OCI-LY1 (cell line): ENCODE measurements at regions not wholly inside any gene's neighbourhood (a gene's known extent, or its start where the extent isn't known, plus 50 kb on each side); places are given as distances from the start of the nearest gene placed in this dataset.

Source experiments
- H2AFZ ChIP-seq: fragments of 200-600 bp; sonication (generic), shearing (Covaris generic); 2 replicates; pipeline ENCODE4 v1.6.0; 2014; ENCODE audit warnings: antibody characterized with exemption, mild to moderate bottlenecking, low read length
- H3F3A ChIP-seq: fragments of 200-600 bp; sonication (generic), shearing (Covaris generic); 2 replicates; pipeline ENCODE4 v1.6.0; 2014; ENCODE audit warnings: mild to moderate bottlenecking, antibody characterized with exemption, low read length, moderate library complexity; ENCODE audit not compliant: insufficient read depth
- H3K27ac ChIP-seq: fragments of 200-600 bp; sonication (generic); 2 replicates; pipeline ENCODE4 v1.5.1; 2014; ENCODE audit warnings: low read length, mixed run types, mild to moderate bottlenecking, low read depth; ENCODE audit not compliant: poor library complexity, severe bottlenecking
- H3K27me3 ChIP-seq: fragments of 200-600 bp; sonication (generic); 2 replicates; pipeline ENCODE4 v1.6.0; 2014; ENCODE audit warnings: antibody characterized with exemption, mild to moderate bottlenecking, low read length, moderate library complexity; ENCODE audit not compliant: insufficient read depth
- H3K36me3 ChIP-seq: fragments of 200-600 bp; sonication (generic); 2 replicates; pipeline ENCODE4 v1.6.1; 2014; ENCODE audit warnings: mild to moderate bottlenecking, antibody characterized with exemption, low read length, moderate library complexity, mixed read lengths; ENCODE audit not compliant: insufficient read depth
- H3K4me1 ChIP-seq: fragments of 200-600 bp; sonication (generic); 2 replicates; pipeline ENCODE4 v1.5.1; 2014; ENCODE audit warnings: mild to moderate bottlenecking, low read length, moderate library complexity; ENCODE audit not compliant: insufficient read depth, severe bottlenecking
- H3K4me2 ChIP-seq: fragments of 200-600 bp; sonication (generic), shearing (Covaris generic); 2 replicates; pipeline ENCODE4 v1.6.1; 2014; ENCODE audit warnings: low read length
- H3K4me3 ChIP-seq: fragments of 200-600 bp; sonication (generic); 2 replicates; pipeline ENCODE4 v1.5.1; 2014; ENCODE audit warnings: low read length, low read depth, mild to moderate bottlenecking, mixed read lengths; ENCODE audit not compliant: poor library complexity, severe bottlenecking
- H3K79me2 ChIP-seq: fragments of 200-600 bp; shearing (Covaris generic); 2 replicates; pipeline ENCODE4 v1.6.1; 2016; ENCODE audit warnings: mixed run types, low read length, mixed read lengths; ENCODE audit not compliant: insufficient read depth
- H3K9ac ChIP-seq: fragments of 200-600 bp; sonication (generic), shearing (Covaris generic); 2 replicates; pipeline ENCODE4 v1.6.1; 2014; ENCODE audit warnings: mild to moderate bottlenecking, low read length, mixed read lengths
- H3K9me2 ChIP-seq: fragments of 200-600 bp; sonication (generic), shearing (Covaris generic); 2 replicates; pipeline ENCODE4 v1.6.1; 2014; ENCODE audit warnings: low read depth, mild to moderate bottlenecking, low read length, mixed read lengths
- H3K9me3 ChIP-seq: fragments of 200-600 bp; shearing (Covaris generic); 2 replicates; pipeline ENCODE4 v1.6.1; 2014; ENCODE audit warnings: low read length, mixed read lengths
- H4K20me1 ChIP-seq: fragments of 200-600 bp; sonication (generic), shearing (Covaris generic); 2 replicates; pipeline ENCODE4 v1.6.0; 2016; ENCODE audit warnings: mild to moderate bottlenecking, low read length; ENCODE audit not compliant: insufficient read depth
- CTCF ChIP-seq: fragments of 200-600 bp; sonication (generic), shearing (Covaris generic); IDR thresholded peaks from 2 replicates; pipeline ENCODE4 v1.5.1; 2017; ENCODE audit warnings: mild to moderate bottlenecking, antibody characterized with exemption, low read length, moderate library complexity, mixed read lengths
- EZH2 ChIP-seq: fragments of 200-600 bp; sonication (generic), shearing (Covaris generic); IDR thresholded peaks from 2 replicates; pipeline ENCODE4 v1.8.0; 2017; ENCODE audit warnings: borderline replicate concordance, mixed run types, mild to moderate bottlenecking, antibody characterized with exemption, low read length, moderate library complexity, mixed read lengths

- no peaks in the 10 kb centered on the region for H3K4me1 ChIP-seq
- no peaks in the 10 kb centered on the region for H4K20me1 ChIP-seq
- H3K4me2 ChIP-seq, result no peak overlapping the region
- H3K9ac ChIP-seq, result no peak overlapping the region
- no peaks in the 10 kb centered on the region for H3K79me2 ChIP-seq
- H3K9me2 ChIP-seq, result no peaks in the 10 kb centered on the region
- no peaks in the 10 kb centered on the region for H3F3A ChIP-seq
- no peak overlapping the region for H3K27ac ChIP-seq
- no peaks in the 10 kb centered on the region for H3K27me3 ChIP-seq
- TF ChIP-seq EZH2, result no peak
- TF ChIP-seq CTCF, result no peak
- no peaks in the 10 kb centered on the region for H3K36me3 ChIP-seq
- H3K4me3 ChIP-seq, result no peak overlapping the region
- no peak overlapping the region for H2AFZ ChIP-seq
- H3K9me3 ChIP-seq, result no peaks in the 10 kb centered on the region
Measured at GRCh38 chr4:116323606-116324005, 761.8 kb downstream of the TRAM1L1 start.

- H3K27me3 ChIP-seq, result no peaks in the 10 kb centered on the region
- TF ChIP-seq CTCF, result no peak
- TF ChIP-seq EZH2, result no peak
- no peak overlapping the region for H3K9ac ChIP-seq
- H3F3A ChIP-seq, result no peaks in the 10 kb centered on the region
- no peaks in the 10 kb centered on the region for H3K9me3 ChIP-seq
- H3K4me3 ChIP-seq, result no peak overlapping the region
- H3K79me2 ChIP-seq, result no peaks in the 10 kb centered on the region
- H4K20me1 ChIP-seq, result no peaks in the 10 kb centered on the region
- H3K4me2 ChIP-seq, result no peak overlapping the region
- H2AFZ ChIP-seq, result no peak overlapping the region
- H3K9me2 ChIP-seq, result no peaks in the 10 kb centered on the region
- H3K27ac ChIP-seq, result no peak overlapping the region
- no peaks in the 10 kb centered on the region for H3K36me3 ChIP-seq
- H3K4me1 ChIP-seq, result no peaks in the 10 kb centered on the region
Measured at GRCh38 chr4:116321471-116321870, 763.9 kb downstream of the TRAM1L1 start.

- Histone ChIP-seq H3K4me2 (no peak overlapping the region), H3K4me3 (no peak overlapping the region), H3F3A (no peaks in the 10 kb centered on the region), H3K36me3 (no peaks in the 10 kb centered on the region), H3K4me1 (no peaks in the 10 kb centered on the region), H3K27ac (no peak overlapping the region), H3K79me2 (no peaks in the 10 kb centered on the region), H3K9me3 (no peaks in the 10 kb centered on the region), H2AFZ (no peak overlapping the region), H4K20me1 (no peaks in the 10 kb centered on the region), H3K9me2 (no peaks in the 10 kb centered on the region), H3K27me3 (no peaks in the 10 kb centered on the region), H3K9ac (no peak overlapping the region)
- TF ChIP-seq CTCF, result no peak
- TF ChIP-seq EZH2, result no peak
Measured at GRCh38 chr4:116320859-116321258, 764.5 kb downstream of the TRAM1L1 start.
